ENCODE measurements at regions not wholly inside any gene's neighbourhood (a gene's known extent, or its start where the extent isn't known, plus 50 kb on each side); places are given as distances from the start of the nearest gene placed in this dataset.
"Not testable (repeated sequence)": the region's sequence is repeated elsewhere in the genome, so short reads cannot be mapped to it uniquely, and the experiment has no call there.

DNA sequence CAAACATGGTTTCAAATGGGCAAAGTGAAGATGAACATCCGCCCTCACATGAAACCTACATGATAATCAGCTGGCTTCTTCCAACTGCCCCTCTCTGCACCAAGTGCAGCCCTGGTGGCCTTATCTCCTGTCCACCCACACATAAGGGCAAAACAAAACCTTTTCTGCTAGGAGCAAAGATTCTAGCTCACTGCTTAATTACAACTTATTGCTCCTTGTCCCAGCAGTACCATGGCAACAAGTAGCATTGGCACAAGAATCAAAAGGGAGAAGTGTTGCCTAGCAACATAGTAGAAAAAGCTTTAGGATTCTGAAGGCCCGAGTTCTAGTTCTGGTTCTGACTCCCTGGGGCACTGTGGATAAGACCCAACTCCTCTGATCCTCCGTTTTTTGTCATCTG is 68.7 kb upstream of the BMAL1 start:
- Mint-ChIP-seq H3K27me3 (ENCODE audit: insufficient read depth) (no peaks in the 10 kb centered on the region), H3K4me3 (no peak overlapping the region), H3K9me3 (no peaks in the 10 kb centered on the region), H3K4me1 (ENCODE audit: low read depth) (peaks cover 34% of the 10 kb centered on the region), H3K36me3 (ENCODE audit: low read depth) (no peaks in the 10 kb centered on the region), H3K27ac (no peak overlapping the region)
- no peak for DNase-seq (ENCODE audit: low spot score)
- intact Hi-C loops (cut with micrococcal nuclease), result loop anchor here (1.0 to 10.0 kb wide), 10 partner anchors 26 to 1438 kb away; partner anchors contain the start of genes BMAL1, BTBD10, FAR1 and MICAL2

DNA sequence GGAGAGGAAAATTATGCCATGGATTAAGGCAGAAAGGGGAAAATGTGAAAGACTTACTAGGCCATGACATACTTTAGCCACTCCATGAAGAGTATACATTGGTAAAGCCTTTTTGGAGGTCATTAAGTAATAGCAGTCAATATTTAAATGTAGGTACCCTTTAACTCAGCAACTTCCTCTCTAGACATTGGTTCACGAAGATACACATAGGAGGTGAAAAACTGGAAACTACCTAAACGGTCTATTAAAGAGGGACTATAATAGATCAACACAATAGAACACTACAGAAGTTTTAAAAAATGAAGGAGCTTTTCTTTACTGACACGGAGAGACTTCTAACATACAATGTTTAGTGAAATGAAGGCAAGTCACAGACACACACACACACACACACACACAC is 68.2 kb upstream of the BMAL1 start:
- Mint-ChIP-seq H3K27ac (no peak overlapping the region), H3K9me3 (no peaks in the 10 kb centered on the region), H3K27me3 (ENCODE audit: insufficient read depth) (no peaks in the 10 kb centered on the region), H3K4me1 (ENCODE audit: low read depth) (peaks cover 34% of the 10 kb centered on the region), H3K36me3 (ENCODE audit: low read depth) (no peaks in the 10 kb centered on the region), H3K4me3 (no peak overlapping the region)
- intact Hi-C loops (cut with micrococcal nuclease), result loop anchor here (5.0 to 10.0 kb wide), 4 partner anchors 658 to 1438 kb away; partner anchors contain the start of genes MICAL2 and USP47
- DNase-seq (ENCODE audit: low spot score), result no peak

DNA sequence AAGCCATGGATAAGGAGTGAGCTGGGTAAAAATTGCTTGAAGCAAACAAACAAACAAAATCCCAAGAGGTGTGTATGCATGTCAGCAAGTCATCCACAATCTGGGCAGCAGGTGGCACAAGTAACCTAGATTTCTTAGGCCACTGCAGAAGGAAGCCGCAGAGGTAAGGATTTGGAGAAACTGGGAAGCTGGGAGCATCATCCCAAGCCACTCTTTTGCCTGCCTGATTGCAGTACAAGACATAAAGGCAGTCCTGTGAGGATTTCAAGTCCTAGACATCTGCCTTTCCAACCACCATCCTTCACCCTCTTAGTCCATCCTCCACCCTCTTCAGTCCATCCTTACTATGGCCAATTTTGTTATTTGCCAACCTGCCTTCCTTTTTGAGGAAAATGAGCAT is 67.2 kb upstream of the BMAL1 start:
- intact Hi-C loops (cut with micrococcal nuclease), result loop anchor here (1.0 to 2.0 kb wide), 3 partner anchors 29 to 174 kb away; no protein-coding TSS in a partner anchor
- H3K4me3 Mint-ChIP-seq, result no peak overlapping the region
- no peaks in the 10 kb centered on the region for H3K36me3 Mint-ChIP-seq (ENCODE audit: low read depth)
- no peaks in the 10 kb centered on the region for H3K9me3 Mint-ChIP-seq
- H3K27ac Mint-ChIP-seq, result no peak overlapping the region
- H3K27me3 Mint-ChIP-seq (ENCODE audit: insufficient read depth), result no peaks in the 10 kb centered on the region
- DNase-seq (ENCODE audit: low spot score), result no peak
- H3K4me1 Mint-ChIP-seq (ENCODE audit: low read depth), result peaks cover 25% of the 10 kb centered on the region

DNA sequence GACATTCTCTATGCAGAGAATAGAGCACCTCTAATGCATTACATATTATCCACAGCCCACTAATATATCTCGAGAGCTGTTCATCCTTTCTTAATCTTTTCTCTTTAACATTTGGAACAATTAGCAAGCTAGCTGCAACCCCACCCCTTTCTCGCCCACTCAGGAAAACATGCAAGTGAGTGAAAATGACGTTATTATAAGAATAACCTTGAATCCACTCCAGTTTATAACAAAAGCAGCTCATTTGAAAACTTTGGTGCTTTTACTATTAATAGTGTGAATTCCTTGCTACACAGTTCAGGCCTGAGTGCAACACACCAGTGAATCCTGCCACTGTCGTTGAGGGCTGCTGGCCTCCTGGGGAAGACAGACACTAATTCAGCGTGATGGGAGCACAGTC is 63.3 kb upstream of the BMAL1 start:
- Mint-ChIP-seq H3K27ac (no peak overlapping the region), H3K27me3 (ENCODE audit: insufficient read depth) (peaks cover 1% of the 10 kb centered on the region), H3K36me3 (ENCODE audit: low read depth) (no peaks in the 10 kb centered on the region), H3K4me3 (no peak overlapping the region), H3K4me1 (ENCODE audit: low read depth) (no peaks in the 10 kb centered on the region), H3K9me3 (no peaks in the 10 kb centered on the region)
- DNase-seq (ENCODE audit: low spot score), result no peak
- intact Hi-C loops (cut with micrococcal nuclease), result no loop called here

DNA sequence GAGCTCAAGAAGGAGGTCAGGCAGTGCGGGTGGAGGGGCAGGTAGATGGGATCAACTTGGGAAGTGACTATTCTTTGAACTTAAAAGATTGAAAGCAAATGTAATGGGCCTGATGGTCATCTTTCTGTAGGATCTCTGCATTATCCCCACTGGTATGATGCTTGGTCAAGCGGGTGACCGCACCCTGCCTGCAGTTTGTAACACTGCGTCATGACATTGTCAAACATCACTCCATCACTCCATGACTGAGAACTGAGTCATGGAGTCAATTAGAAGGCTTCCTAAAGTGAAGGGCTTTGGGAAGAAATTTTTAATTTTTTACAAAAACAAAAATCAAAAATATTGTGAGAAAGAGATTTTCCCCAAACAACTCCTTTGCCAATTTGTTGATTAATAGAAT is 62.4 kb upstream of the BMAL1 start:
- Mint-ChIP-seq H3K4me3 (no peak overlapping the region), H3K36me3 (ENCODE audit: low read depth) (no peaks in the 10 kb centered on the region), H3K27me3 (ENCODE audit: insufficient read depth) (peaks cover 3% of the 10 kb centered on the region), H3K4me1 (ENCODE audit: low read depth) (no peaks in the 10 kb centered on the region), H3K27ac (no peak overlapping the region), H3K9me3 (no peaks in the 10 kb centered on the region)
- DNase-seq (ENCODE audit: low spot score), result no peak
- intact Hi-C loops (cut with micrococcal nuclease), result no loop called here

DNA sequence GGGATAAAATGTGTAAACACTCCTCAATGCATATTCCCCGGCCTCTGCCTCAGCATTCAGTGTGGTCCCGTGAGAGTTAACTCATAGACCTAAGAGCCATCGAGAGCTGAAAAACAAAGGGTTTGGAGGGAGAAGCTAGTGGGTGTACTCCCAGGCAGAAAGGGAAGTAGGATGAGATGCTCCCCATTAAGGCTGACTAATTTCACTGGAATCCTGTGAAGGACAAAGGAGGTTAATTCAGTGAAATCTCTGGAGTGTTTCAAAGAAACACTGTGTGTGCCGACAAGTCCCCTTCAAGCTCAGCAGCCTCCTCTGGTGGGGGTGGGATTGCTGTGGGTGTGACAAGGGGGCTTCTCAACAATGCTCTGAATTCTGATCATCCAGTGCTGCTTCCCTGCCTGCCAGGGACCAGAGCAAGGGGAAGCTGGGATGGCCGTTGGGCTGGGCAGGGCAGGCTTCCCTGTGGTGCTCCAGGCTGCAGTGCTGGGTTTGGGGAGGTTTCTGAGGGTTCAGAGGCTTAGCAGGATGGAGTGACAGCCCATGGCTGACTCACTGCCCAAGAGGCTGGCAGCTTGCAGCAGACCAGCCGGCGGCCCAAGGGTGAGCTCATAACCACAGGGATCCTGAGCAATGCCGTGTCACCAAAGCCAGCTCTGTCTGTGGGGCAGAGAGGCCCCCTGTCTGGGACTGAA is 61.4 kb upstream of the BMAL1 start:
- Mint-ChIP-seq H3K4me3 (no peak overlapping the region), H3K27me3 (ENCODE audit: insufficient read depth) (peaks cover 3% of the 10 kb centered on the region), H3K9me3 (no peaks in the 10 kb centered on the region), H3K36me3 (ENCODE audit: low read depth) (no peaks in the 10 kb centered on the region), H3K27ac (no peak overlapping the region), H3K4me1 (ENCODE audit: low read depth) (no peaks in the 10 kb centered on the region)
- DNase-seq (ENCODE audit: low spot score), result no peak
- intact Hi-C loops (cut with micrococcal nuclease), result no loop called here

DNA sequence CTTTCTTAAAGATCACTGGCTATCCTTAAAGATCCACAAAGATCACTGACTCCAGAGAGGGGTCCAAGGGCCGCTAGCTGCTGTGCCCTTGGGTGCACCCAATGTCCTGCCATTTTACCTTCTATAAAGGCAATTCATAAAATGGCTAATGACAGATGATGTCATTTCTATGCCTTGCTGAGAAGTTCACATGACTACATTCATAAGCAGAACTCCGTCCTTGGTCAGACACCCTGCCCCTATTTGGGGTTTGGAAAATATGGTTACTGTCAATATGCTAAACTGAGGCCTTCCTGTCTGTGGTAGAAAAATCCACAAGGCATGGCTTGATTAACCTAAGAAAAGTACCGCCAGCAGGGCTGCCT is 60.9 kb upstream of the BMAL1 start:
- no peak for DNase-seq (ENCODE audit: low spot score)
- no peaks in the 10 kb centered on the region for H3K36me3 Mint-ChIP-seq (ENCODE audit: low read depth)
- intact Hi-C loops (cut with micrococcal nuclease), result no loop called here
- peaks cover 3% of the 10 kb centered on the region for H3K27me3 Mint-ChIP-seq (ENCODE audit: insufficient read depth)
- H3K4me3 Mint-ChIP-seq, result no peak overlapping the region
- no peaks in the 10 kb centered on the region for H3K9me3 Mint-ChIP-seq
- H3K4me1 Mint-ChIP-seq (ENCODE audit: low read depth), result no peaks in the 10 kb centered on the region
- no peak overlapping the region for H3K27ac Mint-ChIP-seq

DNA sequence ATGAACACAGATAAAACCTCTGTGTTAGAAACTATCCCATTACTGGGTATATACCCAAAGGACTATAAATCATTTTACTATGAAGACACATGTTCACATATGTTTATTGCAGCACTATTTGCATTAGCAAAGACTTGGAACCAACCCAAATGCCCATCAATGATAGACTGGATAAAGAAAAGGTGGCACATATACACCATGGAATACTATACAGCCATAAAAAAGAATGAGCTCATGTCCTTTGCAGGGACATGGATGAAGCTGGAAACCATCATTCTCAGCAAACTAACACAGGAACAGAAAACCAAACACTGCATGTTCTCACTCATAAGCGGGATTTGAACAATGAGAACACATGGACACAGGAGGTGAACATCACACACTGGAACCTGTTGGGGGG is 58.9 kb upstream of the BMAL1 start:
- H3K4me3 Mint-ChIP-seq; H3K27ac Mint-ChIP-seq; intact Hi-C loops (cut with micrococcal nuclease); H3K4me1 Mint-ChIP-seq (ENCODE audit: low read depth); H3K9me3 Mint-ChIP-seq; H3K27me3 Mint-ChIP-seq (ENCODE audit: insufficient read depth); H3K36me3 Mint-ChIP-seq (ENCODE audit: low read depth); DNase-seq (ENCODE audit: low spot score): not testable (repeated sequence)

DNA sequence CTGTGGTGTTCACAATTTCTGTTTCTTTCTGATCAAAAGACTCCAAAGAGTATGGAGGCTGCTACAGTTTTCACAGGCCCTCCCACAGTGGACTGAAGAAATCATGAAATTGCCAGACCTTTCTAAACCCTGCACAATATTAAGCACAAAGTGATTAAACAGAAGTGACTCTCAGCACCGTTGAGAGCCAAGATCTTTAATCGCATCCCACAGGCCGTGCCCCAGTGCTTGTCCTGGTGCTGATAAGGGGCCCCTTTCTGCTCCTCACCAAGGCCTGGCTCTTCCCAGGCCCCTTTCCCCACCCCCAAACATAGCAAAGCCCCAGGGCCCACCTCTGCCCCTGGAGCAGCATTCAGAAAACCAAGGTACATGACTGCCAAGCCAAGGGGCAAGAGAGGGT is 57.4 kb upstream of the BMAL1 start:
- no peaks in the 10 kb centered on the region for H3K36me3 Mint-ChIP-seq (ENCODE audit: low read depth)
- no peak overlapping the region for H3K27ac Mint-ChIP-seq
- H3K4me1 Mint-ChIP-seq (ENCODE audit: low read depth), result no peaks in the 10 kb centered on the region
- no peak overlapping the region for H3K4me3 Mint-ChIP-seq
- peaks cover 3% of the 10 kb centered on the region for H3K27me3 Mint-ChIP-seq (ENCODE audit: insufficient read depth)
- no peaks in the 10 kb centered on the region for H3K9me3 Mint-ChIP-seq
- DNase-seq (ENCODE audit: low spot score), result no peak
- intact Hi-C loops (cut with micrococcal nuclease), result no loop called here

DNA sequence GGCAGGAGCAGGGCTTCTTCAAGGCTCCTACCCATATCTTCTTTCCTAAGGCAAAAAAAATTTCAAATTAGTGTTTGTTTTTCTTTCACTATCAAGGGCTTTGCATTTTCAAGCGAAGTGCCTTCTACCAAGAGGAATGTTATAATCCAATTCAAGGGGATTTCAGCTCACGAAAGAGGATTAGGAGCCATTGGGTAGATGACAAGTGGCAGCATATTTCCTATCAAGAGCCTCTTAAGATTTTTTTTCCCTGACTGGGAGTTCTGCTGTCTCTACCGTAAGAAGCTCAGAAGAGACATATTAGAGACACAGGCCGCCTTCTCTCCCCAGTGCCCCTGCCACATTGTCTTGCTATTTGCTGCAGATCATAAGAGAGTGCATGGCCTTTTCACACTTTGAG is 55.9 kb upstream of the BMAL1 start:
- no peaks in the 10 kb centered on the region for H3K4me1 Mint-ChIP-seq (ENCODE audit: low read depth)
- peaks cover 4% of the 10 kb centered on the region for H3K27me3 Mint-ChIP-seq (ENCODE audit: insufficient read depth)
- no peak overlapping the region for H3K27ac Mint-ChIP-seq
- no peaks in the 10 kb centered on the region for H3K9me3 Mint-ChIP-seq
- intact Hi-C loops (cut with micrococcal nuclease), result no loop called here
- no peak for DNase-seq (ENCODE audit: low spot score)
- no peak overlapping the region for H3K4me3 Mint-ChIP-seq
- H3K36me3 Mint-ChIP-seq (ENCODE audit: low read depth), result no peaks in the 10 kb centered on the region

DNA sequence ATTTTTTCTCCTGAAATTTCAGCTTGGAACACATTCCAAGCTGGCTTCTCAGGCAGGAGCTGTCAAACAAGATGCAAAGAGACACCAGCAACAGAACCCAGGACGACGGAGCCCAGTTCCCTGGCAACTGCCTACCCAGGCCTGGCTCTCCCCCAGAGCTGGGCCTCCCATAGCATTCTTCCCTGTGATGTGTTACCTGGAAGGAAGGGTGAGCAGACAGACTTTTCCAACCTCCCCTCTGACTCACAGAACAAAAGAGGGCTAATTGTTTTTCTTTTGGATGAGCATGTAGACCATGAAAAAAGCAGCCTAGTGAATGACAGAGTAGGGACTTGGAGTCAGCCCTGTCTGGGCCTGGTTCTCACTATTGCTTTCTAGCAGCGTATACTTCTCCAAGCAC is 55.3 kb upstream of the BMAL1 start:
- Mint-ChIP-seq H3K4me3 (no peak overlapping the region), H3K9me3 (no peaks in the 10 kb centered on the region), H3K27me3 (ENCODE audit: insufficient read depth) (peaks cover 6% of the 10 kb centered on the region), H3K36me3 (ENCODE audit: low read depth) (no peaks in the 10 kb centered on the region), H3K4me1 (ENCODE audit: low read depth) (no peaks in the 10 kb centered on the region), H3K27ac (no peak overlapping the region)
- DNase-seq (ENCODE audit: low spot score), result no peak
- intact Hi-C loops (cut with micrococcal nuclease), result no loop called here

DNA sequence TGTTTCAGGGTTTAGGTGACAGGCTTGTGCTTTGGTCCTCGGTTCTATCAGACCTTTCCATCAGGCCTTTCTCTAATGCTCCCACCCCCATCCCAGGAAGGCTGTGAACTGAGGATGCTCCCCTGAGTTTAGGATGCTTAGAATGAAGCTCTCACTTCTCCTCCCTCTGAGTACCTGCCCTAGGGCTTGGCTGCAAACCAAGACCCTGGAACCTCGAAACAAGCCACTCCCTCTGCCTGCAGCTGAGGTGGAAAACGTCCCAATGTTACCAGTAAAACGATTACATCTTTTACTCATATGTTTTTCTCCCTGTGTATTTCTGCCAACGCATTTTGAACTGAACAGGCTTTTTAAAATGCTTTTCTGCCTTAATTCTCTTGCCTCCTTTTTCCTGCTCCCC is 54.5 kb upstream of the BMAL1 start:
- Mint-ChIP-seq H3K4me1 (ENCODE audit: low read depth) (no peaks in the 10 kb centered on the region), H3K4me3 (no peak overlapping the region), H3K27me3 (ENCODE audit: insufficient read depth) (peaks cover 6% of the 10 kb centered on the region), H3K9me3 (no peaks in the 10 kb centered on the region), H3K36me3 (ENCODE audit: low read depth) (no peaks in the 10 kb centered on the region), H3K27ac (no peak overlapping the region)
- intact Hi-C loops (cut with micrococcal nuclease), result no loop called here
- DNase-seq (ENCODE audit: low spot score), result no peak

DNA sequence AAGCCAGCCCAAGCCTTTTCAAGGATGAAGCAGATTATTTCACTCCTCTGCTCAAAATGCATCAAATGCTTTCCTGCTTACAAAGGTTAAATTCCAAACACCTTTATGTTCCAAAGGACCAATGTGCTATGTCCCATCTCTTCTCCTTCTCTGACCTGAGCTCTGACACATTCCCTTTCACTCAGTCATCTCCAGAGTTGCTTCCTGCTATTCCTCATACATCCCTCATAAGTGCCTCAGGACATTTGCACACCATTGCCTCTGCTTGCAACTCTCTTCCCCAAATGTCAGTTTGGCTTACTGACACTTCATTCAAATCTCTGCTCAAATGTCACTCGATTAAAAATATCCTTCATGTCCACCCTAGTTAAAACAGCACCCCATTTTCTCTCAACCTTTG is 53.3 kb upstream of the BMAL1 start:
- Mint-ChIP-seq H3K36me3 (ENCODE audit: low read depth) (no peaks in the 10 kb centered on the region), H3K27ac (no peak overlapping the region), H3K4me3 (no peak overlapping the region), H3K27me3 (ENCODE audit: insufficient read depth) (peaks cover 6% of the 10 kb centered on the region), H3K9me3 (no peaks in the 10 kb centered on the region), H3K4me1 (ENCODE audit: low read depth) (no peaks in the 10 kb centered on the region)
- intact Hi-C loops (cut with micrococcal nuclease), result no loop called here
- no peak for DNase-seq (ENCODE audit: low spot score)
